MCF 10A (cell line): ENCODE measurements at regions not wholly inside any gene's neighbourhood (a gene's known extent, or its start where the extent isn't known, plus 50 kb on each side); places are given as distances from the start of the nearest gene placed in this dataset.
A peak's percentile ranks its signal among the peaks of the same experiment; 100 is the strongest.

Source experiments
- BruUV-seq: library from RNA; stranded (reverse); fragments of 400-500 nt; replicated peaks from 2 replicates; lab custom pipeline; 2021; lab: Mats Ljungman, UMichigan
- CTCF ChIA-PET: fragments of 300-600 bp; sonication (Branson Sonifier 250); formaldehyde crosslinking; extraction: SDS; loops from one replicate; lab custom pipeline; 2021; ENCODE audit warnings: antibody characterized with exemption, inconsistent platforms; lab: Yijun Ruan, JAX
- POLR2A ChIA-PET: fragments of 300-600, 350-650 bp; sonication (Branson Sonifier 250); formaldehyde crosslinking; extraction: SDS; loops from one replicate; lab custom pipeline; 2020; ENCODE audit warnings: antibody characterized with exemption, inconsistent platforms; lab: Yijun Ruan, JAX
- DNase-seq: peaks from one replicate; pipeline ENCODE4 v3.0.0-alpha.2; 2018; ENCODE audit not compliant: unreplicated experiment
- H3K27ac Mint-ChIP-seq: one replicate; pipeline ENCODE4 v1.8.0; 2022; ENCODE audit warnings: mild to moderate bottlenecking, low read depth, mixed read lengths; ENCODE audit not compliant: unreplicated experiment
- H3K27me3 Mint-ChIP-seq: one replicate; pipeline ENCODE4 v1.8.0; 2022; ENCODE audit warnings: mixed read lengths; ENCODE audit not compliant: insufficient read depth, unreplicated experiment
- H3K36me3 Mint-ChIP-seq: one replicate; pipeline ENCODE4 v1.8.0; 2022; ENCODE audit warnings: mild to moderate bottlenecking, moderate library complexity, mixed read lengths; ENCODE audit not compliant: insufficient read depth, unreplicated experiment
- H3K4me1 Mint-ChIP-seq: one replicate; pipeline ENCODE4 v1.8.0; 2022; ENCODE audit warnings: mixed read lengths; ENCODE audit not compliant: insufficient read depth, unreplicated experiment
- H3K4me3 Mint-ChIP-seq: one replicate; pipeline ENCODE4 v1.8.0; 2022; ENCODE audit warnings: mild to moderate bottlenecking, moderate library complexity, mixed read lengths; ENCODE audit not compliant: unreplicated experiment
- H3K9me3 Mint-ChIP-seq: one replicate; pipeline ENCODE4 v1.8.0; 2022; ENCODE audit warnings: mixed read lengths; ENCODE audit not compliant: unreplicated experiment
- CTCF ChIP-seq: fragments of 200-600 bp; IDR thresholded peaks from one replicate; pipeline ENCODE4 v1.8.0; 2022; ENCODE audit warnings: antibody characterized with exemption, mild to moderate bottlenecking; ENCODE audit not compliant: unreplicated experiment
- intact Hi-C: fragments of 100-400 bp; cut with micrococcal nuclease; formaldehyde crosslinking; loops from 2 replicates; pipeline ENCODE4 v1.14.1; 2022

GRCh38 chr2:22887426-22887825 is 497.6 kb upstream of the KLHL29 start:
- H3K9me3 Mint-ChIP-seq: peaks cover 8% of the 10 kb centered on the region
- H3K27me3 Mint-ChIP-seq: no peaks in the 10 kb centered on the region
- no TSS peak for BruUV-seq
- intact Hi-C loops: no loop called here
- no peak overlapping the region for H3K4me3 Mint-ChIP-seq
- H3K4me1 Mint-ChIP-seq: no peaks in the 10 kb centered on the region
- no peak for DNase-seq
- TF ChIP-seq CTCF: no peak
- ChIA-PET POLR2A (no interaction called here), CTCF (no interaction called here)
- H3K27ac Mint-ChIP-seq: no peak overlapping the region
- H3K36me3 Mint-ChIP-seq: no peaks in the 10 kb centered on the region

GRCh38 chr2:22887845-22888244 is 497.1 kb upstream of the KLHL29 start:
- no TSS peak for BruUV-seq
- DNase-seq: no peak
- H3K4me3 Mint-ChIP-seq: no peak overlapping the region
- ChIA-PET POLR2A (no interaction called here), CTCF (no interaction called here)
- H3K27me3 Mint-ChIP-seq: no peaks in the 10 kb centered on the region
- no peaks in the 10 kb centered on the region for H3K36me3 Mint-ChIP-seq
- no peaks in the 10 kb centered on the region for H3K4me1 Mint-ChIP-seq
- no peak overlapping the region for H3K27ac Mint-ChIP-seq
- intact Hi-C loops: no loop called here
- H3K9me3 Mint-ChIP-seq: peaks cover 8% of the 10 kb centered on the region
- TF ChIP-seq CTCF: no peak

GRCh38 chr2:22890132-22890531 is 494.8 kb upstream of the KLHL29 start:
- Mint-ChIP-seq H3K4me3 (no peak overlapping the region), H3K36me3 (no peaks in the 10 kb centered on the region), H3K9me3 (peaks cover 8% of the 10 kb centered on the region), H3K4me1 (peaks cover 6% of the 10 kb centered on the region), H3K27me3 (no peaks in the 10 kb centered on the region), H3K27ac (no peak overlapping the region)
- CTCF ChIA-PET: no interaction called here
- intact Hi-C loops: no loop called here
- POLR2A ChIA-PET: no interaction called here
- no TSS peak for BruUV-seq
- TF ChIP-seq CTCF: no peak
- no peak for DNase-seq

GRCh38 chr2:22893761-22894517 is 491.0 kb upstream of the KLHL29 start:
- intact Hi-C loops: no loop called here

More at GRCh38 chr2:22893761-22894517, 491.0 kb upstream of the KLHL29 start:
- TF ChIP-seq CTCF: no peak
- Mint-ChIP-seq H3K36me3 (no peaks in the 10 kb centered on the region), H3K4me1 (peaks cover 6% of the 10 kb centered on the region), H3K27me3 (no peaks in the 10 kb centered on the region), H3K4me3 (no peak overlapping the region), H3K27ac (no peak overlapping the region), H3K9me3 (no peaks in the 10 kb centered on the region)
- POLR2A ChIA-PET: no interaction called here
- peak; percentile 23 for DNase-seq
- no TSS peak for BruUV-seq
- CTCF ChIA-PET: interaction anchor here (0.6 to 0.7 kb wide), 3 partner anchors 164 to 876 kb away, joined by 3 to 4 read pairs (median 3); no protein-coding TSS in a partner anchor
